ENCODE measurements at regions not wholly inside any gene's neighbourhood (a gene's known extent, or its start where the extent isn't known, plus 50 kb on each side); places are given as distances from the start of the nearest gene placed in this dataset.

GRCh38 chr5:73282923-73283322 is 109.9 kb downstream of the TMEM174 start:
- TF ChIP-seq CTCF (IDR thresholded peaks at IDR 0.05) (no peak), POLR2A (IDR thresholded peaks at IDR 0.05) (no peak)

Data from Peyer's patch (tissue), 4 donors.